HCT116 (cell line): ENCODE measurements at regions not wholly inside any gene's neighbourhood (a gene's known extent, or its start where the extent isn't known, plus 50 kb on each side); places are given as distances from the start of the nearest gene placed in this dataset.

Experiments
- ATAC-seq: fragments of 200-7000 bp; cut with Tn5 transposase; 2 replicates; pipeline ENCODE4 v1.9.1; 2020; ENCODE audit warnings: mild to moderate bottlenecking, moderate library complexity
- BruUV-seq: library from RNA; stranded (reverse); fragments of 400-500 nt; replicated peaks from 2 replicates; lab custom pipeline; 2021; lab: Mats Ljungman, UMichigan
- CTCF ChIA-PET: fragments of 300-600 bp; sonication (Branson Sonifier 250); formaldehyde crosslinking; loops from one replicate; lab custom pipeline; 2021; ENCODE audit warnings: antibody characterized with exemption; lab: Charles Lee
- POLR2A ChIA-PET: fragments of 300-600, 350-600 bp; sonication (Branson Sonifier 250); formaldehyde crosslinking; loops from one replicate; lab custom pipeline; 2021; ENCODE audit warnings: antibody characterized with exemption; lab: Charles Lee
- RAD21 ChIA-PET, 2 experiments: fragments of 300-600 bp; sonication (Branson Sonifier 250); formaldehyde crosslinking; loops; one replicate each; lab custom pipeline; 2023; ENCODE audit warnings: low total read pairs in 2 of 2; ENCODE audit not compliant: uncharacterized antibody in 2 of 2, unreplicated experiment in 2 of 2, low non-redundant PET in 1 of 2; lab: Charles Lee
- DNase-seq: peaks from one replicate; pipeline ENCODE4 v3.0.0-alpha.2; 2010; ENCODE audit warnings: low read depth, low spot score
- H2AFZ ChIP-seq: fragments of 200-600 bp; shearing (Covaris generic), sonication (generic); 2 replicates; pipeline ENCODE4 v1.6.1; 2017; ENCODE audit warnings: low read depth, mixed run types, mixed read lengths, antibody characterized with exemption, low read length; ENCODE audit not compliant: poor library complexity, severe bottlenecking
- H3K27ac ChIP-seq: 2 replicates; pipeline ENCODE4 v1.5.1; 2012; ENCODE audit warnings: low read depth, low read length
- H3K27me3 ChIP-seq: fragments of 200-600 bp; sonication (generic); 2 replicates; pipeline ENCODE4 v1.6.1; 2016; ENCODE audit warnings: mixed run types, low read length, mixed read lengths; ENCODE audit not compliant: insufficient read depth
- H3K36me3 ChIP-seq, 2 experiments: fragments of 200-500 bp in 1 of 2; fragments of 200-600 bp in 1 of 2; sonication (Bioruptor generic) in 1 of 2; sonication (generic) in 1 of 2; 2 replicates each; pipeline versions ENCODE4 v1.5.1 to v1.6.1; 2014 to 2016; ENCODE audit warnings: low read length in 2 of 2, inconsistent platforms in 1 of 2, mixed read lengths in 1 of 2, mixed run types in 1 of 2; ENCODE audit not compliant: insufficient read depth in 2 of 2, control insufficient read depth in 1 of 2
- H3K4me1 ChIP-seq, 2 experiments: fragments of 200-600 bp in 1 of 2; sonication (generic) in 1 of 2; 2 replicates each; pipeline versions ENCODE4 v1.5.1 to v1.6.1; 2012 to 2017; ENCODE audit warnings: low read length in 2 of 2, inconsistent platforms in 1 of 2, mild to moderate bottlenecking in 1 of 2, mixed read lengths in 1 of 2, mixed run types in 1 of 2, moderate library complexity in 1 of 2; ENCODE audit not compliant: insufficient read depth in 2 of 2, control insufficient read depth in 1 of 2
- H3K4me2 ChIP-seq: fragments of 200-600 bp; sonication (generic); 2 replicates; pipeline ENCODE4 v1.6.1; 2017; ENCODE audit warnings: mixed run types, low read length, mixed read lengths
- H3K4me3 ChIP-seq, 2 experiments: fragments of 200-600 bp in 1 of 2; sonication (generic) in 1 of 2; replicated peaks in 1 of 2; 2 replicates each; pipeline ENCODE4 v1.5.1; 2011 to 2016; ENCODE audit warnings: low read length in 2 of 2, control low read depth in 1 of 2, low read depth in 1 of 2, mild to moderate bottlenecking in 1 of 2, mixed read lengths in 1 of 2, mixed run types in 1 of 2
- H3K79me2 ChIP-seq: fragments of 200-600 bp; sonication (generic); 2 replicates; pipeline ENCODE4 v1.6.1; 2017; ENCODE audit warnings: mild to moderate bottlenecking, mixed run types, low read length, moderate library complexity, mixed read lengths; ENCODE audit not compliant: insufficient read depth
- H3K9ac ChIP-seq: fragments of 200-600 bp; sonication (generic); 2 replicates; pipeline ENCODE4 v1.6.1; 2016; ENCODE audit warnings: low read length, mixed read lengths
- H3K9me2 ChIP-seq: fragments of 200-600 bp; sonication (generic), shearing (Covaris generic); 2 replicates; pipeline ENCODE4 v1.6.1; 2017; ENCODE audit warnings: mixed run types, mild to moderate bottlenecking, moderate library complexity; ENCODE audit not compliant: insufficient read depth
- H3K9me3 ChIP-seq, 2 experiments: fragments of 200-500 bp in 1 of 2; fragments of 200-600 bp in 1 of 2; sonication (Bioruptor generic) in 1 of 2; sonication (generic) in 1 of 2; 2 replicates each; pipeline ENCODE4 v1.6.1; 2014 to 2017; ENCODE audit warnings: low read length in 2 of 2, mixed read lengths in 2 of 2, inconsistent platforms in 1 of 2, low read depth in 1 of 2, mild to moderate bottlenecking in 1 of 2, mixed run types in 1 of 2, moderate library complexity in 1 of 2; ENCODE audit not compliant: control insufficient read depth in 1 of 2, insufficient read depth in 1 of 2
- H4K20me1 ChIP-seq: fragments of 200-600 bp; sonication (generic), shearing (Covaris generic); 2 replicates; pipeline ENCODE4 v1.6.1; 2017; ENCODE audit warnings: mixed run types, mild to moderate bottlenecking, moderate library complexity; ENCODE audit not compliant: insufficient read depth
- ATF3 ChIP-seq: IDR thresholded peaks from 2 replicates; pipeline ENCODE4 v1.6.1; 2012
- CBX3 ChIP-seq: IDR thresholded peaks from 2 replicates; pipeline ENCODE4 v1.6.1; 2012; ENCODE audit warnings: low read depth
- CEBPB ChIP-seq: IDR thresholded peaks from 2 replicates; pipeline ENCODE4 v1.6.1; 2012; ENCODE audit warnings: low read depth
- EGR1 ChIP-seq: IDR thresholded peaks from 2 replicates; pipeline ENCODE4 v1.6.1; 2012; ENCODE audit warnings: low read depth
- ELF1 ChIP-seq: IDR thresholded peaks from 2 replicates; pipeline ENCODE4 v1.6.1; 2012; ENCODE audit warnings: low read depth, borderline replicate concordance
- EZH2 ChIP-seq: fragments of 200-600 bp; sonication (generic); IDR thresholded peaks from 2 replicates; pipeline ENCODE4 v1.6.1; 2017; ENCODE audit warnings: antibody characterized with exemption, mixed run types
- FOSL1 ChIP-seq: IDR thresholded peaks from 2 replicates; pipeline ENCODE4 v1.6.1; 2012; ENCODE audit warnings: low read depth
- JUND ChIP-seq: IDR thresholded peaks from 2 replicates; pipeline ENCODE4 v1.6.1; 2012
- MAX ChIP-seq: IDR thresholded peaks from 2 replicates; pipeline ENCODE4 v1.6.1; 2012
- POLR2A ChIP-seq: IDR thresholded peaks from 2 replicates; pipeline ENCODE4 v1.7.0; 2011; ENCODE audit warnings: borderline replicate concordance; ENCODE audit not compliant: insufficient read depth, insufficient read length; ENCODE audit errors: extremely low read depth
- SIN3A ChIP-seq: IDR thresholded peaks from 2 replicates; pipeline ENCODE4 v1.6.1; 2012; ENCODE audit warnings: low read depth
- SP1 ChIP-seq: IDR thresholded peaks from 2 replicates; pipeline ENCODE4 v1.6.1; 2012; ENCODE audit warnings: low read depth
- SRF ChIP-seq: IDR thresholded peaks from 2 replicates; pipeline ENCODE4 v1.6.1; 2012; ENCODE audit warnings: low read depth
- YY1 ChIP-seq: IDR thresholded peaks from 2 replicates; pipeline ENCODE4 v1.6.1; 2011; ENCODE audit warnings: low read length, low read depth, moderate library complexity, mild to moderate bottlenecking; ENCODE audit not compliant: insufficient replicate concordance; ENCODE audit errors: extremely low read depth
- ZBTB33 ChIP-seq: IDR thresholded peaks from 2 replicates; pipeline ENCODE4 v1.6.1; 2011; ENCODE audit warnings: mild to moderate bottlenecking, low read length, moderate library complexity; ENCODE audit not compliant: insufficient replicate concordance; ENCODE audit errors: extremely low read depth
- ZFX ChIP-seq: fragments of 450-650 bp; IDR thresholded peaks from 2 replicates; pipeline ENCODE4 v1.6.1; 2017
- ZNF274 ChIP-seq: fragments of 200-500 bp; sonication (Bioruptor generic); IDR thresholded peaks from 2 replicates; pipeline ENCODE4 v1.6.1; 2014; ENCODE audit warnings: mild to moderate bottlenecking, low read depth, low read length, inconsistent platforms
- intact Hi-C: fragments of 100-400 bp; cut with micrococcal nuclease; formaldehyde crosslinking; loops from 2 replicates; pipeline ENCODE4 v1.10.0; 2022

GRCh38 chr14:86574051-86574777 is 1044.3 kb downstream of the FLRT2 start:
- H3K4me1 ChIP-seq, result no peaks in the 10 kb centered on the region
- no peak for DNase-seq
- no peak overlapping the region for H3K27ac ChIP-seq
- H3K36me3 ChIP-seq, result no peaks in the 10 kb centered on the region
- no peaks in the 10 kb centered on the region for H3K9me2 ChIP-seq
- no peak overlapping the region for H3K9ac ChIP-seq
- no peak for ATAC-seq
- ChIA-PET RAD21 (no interaction called here), CTCF (no interaction called here), POLR2A (no interaction called here)
- H2AFZ ChIP-seq, result no peak overlapping the region
- H3K9me3 ChIP-seq, result peaks cover 6 to 23% of the 10 kb centered on the region in 2 experiments; a peak in 3 of 4 replicates
- H4K20me1 ChIP-seq, result no peaks in the 10 kb centered on the region
- no peaks in the 10 kb centered on the region for H3K79me2 ChIP-seq
- BruUV-seq, result no TSS peak
- H3K4me2 ChIP-seq, result no peak overlapping the region
- H3K4me3 ChIP-seq, result no peak overlapping the region
- intact Hi-C loops, result no loop called here
- H3K27me3 ChIP-seq, result no peaks in the 10 kb centered on the region
- TF ChIP-seq ATF3 (no peak), SIN3A (no peak), MAX (no peak), EZH2 (no peak), SRF (no peak), SP1 (no peak), CBX3 (no peak), ELF1 (no peak), ZFX (no peak), POLR2A (no peak), EGR1 (no peak), CEBPB (no peak), YY1 (no peak), ZNF274 (no peak), ZBTB33 (no peak), JUND (no peak), FOSL1 (no peak)
